Erythroblast (primary cell): ENCODE measurements at regions not wholly inside any gene's neighbourhood (a gene's known extent, or its start where the extent isn't known, plus 50 kb on each side); places are given as distances from the start of the nearest gene placed in this dataset.

Experiments
- GATA1 ChIP-seq: IDR thresholded peaks from 2 replicates; pipeline ENCODE4 v1.6.1; 2011; ENCODE audit warnings: low read depth, mild to moderate bottlenecking, control low read depth, low read length, moderate library complexity
- POLR2A ChIP-seq: IDR thresholded peaks from 2 replicates; pipeline ENCODE4 v1.6.1; 2011; ENCODE audit warnings: mild to moderate bottlenecking, low read length

GRCh38 chr3:18033581-18034108 is 291.2 kb upstream of the TBC1D5 start:
- TF ChIP-seq POLR2A (no peak), GATA1 (no peak)
